ENCODE measurements at regions not wholly inside any gene's neighbourhood (a gene's known extent, or its start where the extent isn't known, plus 50 kb on each side); places are given as distances from the start of the nearest gene placed in this dataset.

GRCh38 chr7:54810401-54810800 is 51.4 kb upstream of the SEC61G start:
- DNase-seq: no peak

DNA sequence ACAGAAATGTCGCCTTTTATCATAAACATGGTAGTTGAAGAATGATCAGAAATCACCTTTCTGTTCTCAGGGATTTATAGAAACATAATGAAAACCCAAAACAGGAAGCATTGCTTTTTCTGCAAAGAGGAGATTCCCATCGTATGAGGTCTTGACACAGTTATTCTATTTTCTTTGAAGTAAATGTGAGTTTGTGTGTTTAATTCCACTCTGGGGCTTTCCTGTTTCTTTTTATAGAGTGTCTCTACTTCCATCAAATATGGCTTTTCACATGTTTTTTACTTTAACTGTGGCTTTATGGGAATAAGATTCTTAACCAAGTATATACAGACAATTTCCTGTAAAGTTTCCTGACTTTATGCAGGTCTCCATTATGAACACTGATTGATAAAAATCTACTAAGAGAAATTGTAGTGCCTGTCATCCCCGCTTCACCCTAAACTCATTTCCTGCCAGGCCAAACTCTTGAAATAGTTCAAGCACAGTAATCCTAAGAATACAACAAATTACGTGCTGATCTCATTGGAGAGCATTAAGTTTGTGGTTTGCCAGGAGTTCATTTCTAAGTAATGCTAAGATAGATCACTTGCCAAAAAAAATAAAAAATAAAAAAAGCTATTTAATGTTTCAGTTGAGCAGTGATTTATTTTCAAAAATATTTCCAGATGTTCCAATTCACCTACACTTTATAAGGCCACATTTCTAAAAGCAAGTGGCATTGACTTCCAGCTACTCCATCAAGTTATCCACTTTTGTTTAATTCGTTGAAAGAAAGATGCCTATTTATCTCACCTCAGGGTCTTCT is 52.2 kb upstream of the SEC61G start:
- DNase-seq: no peak

- DNase-seq: no peak
Measured at GRCh38 chr7:54811846-54812254, 52.8 kb upstream of the SEC61G start.

DNA sequence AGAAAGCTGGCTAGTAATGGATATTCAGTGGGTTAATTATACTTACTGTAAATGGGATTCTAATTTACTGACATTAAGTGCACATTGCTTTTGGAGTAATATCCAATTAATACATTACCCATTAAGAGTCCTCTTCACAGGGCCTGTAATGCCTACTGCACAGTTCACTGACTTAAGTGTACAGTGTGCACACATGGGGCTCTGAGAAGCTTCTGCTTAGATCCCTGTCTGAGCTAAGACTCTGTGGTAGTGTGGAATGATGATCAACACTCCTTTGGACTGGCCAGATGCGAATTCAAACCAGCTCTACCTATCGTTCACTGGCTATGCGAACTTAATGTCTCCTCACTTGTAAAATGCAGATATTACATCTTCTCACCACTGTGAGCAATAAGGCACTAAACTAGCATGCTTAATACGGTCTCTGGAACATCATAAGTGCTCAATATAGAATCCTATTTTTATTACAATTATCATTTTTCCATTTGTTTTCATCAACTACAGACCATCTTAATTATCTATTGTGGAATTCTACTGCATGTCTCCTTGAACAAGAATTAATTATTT is 53.8 kb upstream of the SEC61G start:
- DNase-seq: no peak

GRCh38 chr7:54813398-54813797 is 54.4 kb upstream of the SEC61G start:
- no peak for DNase-seq

GRCh38 chr7:54814401-54814800 is 55.4 kb upstream of the SEC61G start:
- DNase-seq: no peak

- DNase-seq: no peak
Measured at GRCh38 chr7:54817152-54817551, 58.1 kb upstream of the SEC61G start.

- DNase-seq: no peak
Measured at GRCh38 chr7:54823776-54824175, 64.8 kb upstream of the SEC61G start.

GRCh38 chr7:54824655-54825054 is 65.6 kb upstream of the SEC61G start:
- DNase-seq: no peak

DNA sequence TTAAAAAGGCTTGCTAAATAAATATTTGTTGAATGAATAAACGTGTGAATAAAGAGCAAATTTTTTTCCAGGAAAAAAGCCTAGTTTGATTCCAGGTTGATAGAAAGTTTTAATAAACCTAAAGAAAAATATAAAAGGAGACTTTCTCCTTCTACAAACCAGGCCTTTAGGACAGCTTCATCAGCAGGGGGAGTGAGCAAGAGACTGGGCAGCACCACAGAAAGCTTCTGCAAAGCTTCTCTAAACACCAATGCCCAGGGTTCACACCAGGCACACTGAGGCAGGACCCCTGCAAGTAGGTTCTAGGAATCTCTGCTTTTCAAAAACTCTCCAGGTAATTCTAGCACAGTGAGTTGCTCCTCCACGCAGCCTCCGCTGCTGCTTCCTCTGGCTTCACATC is 66.4 kb upstream of the SEC61G start:
- no peak for DNase-seq

DNA sequence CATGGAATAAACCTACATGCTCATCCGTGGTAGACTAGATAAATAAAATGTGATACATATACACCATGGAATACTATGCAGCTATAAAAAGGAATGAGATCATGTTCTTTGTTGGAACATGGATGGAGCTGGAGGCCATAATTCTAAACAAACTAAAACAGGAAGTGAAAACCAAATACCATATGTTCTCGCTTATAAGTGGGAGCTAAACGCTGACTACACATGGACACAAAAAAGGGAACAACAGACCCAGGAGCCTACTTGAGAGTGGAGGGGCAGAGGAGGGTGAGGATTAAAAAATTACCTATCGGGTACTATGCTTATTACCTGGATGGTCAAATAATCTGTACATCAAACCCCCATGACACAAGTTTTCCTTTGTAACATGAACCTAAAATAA is 68.7 kb upstream of the SEC61G start:
- no peak for DNase-seq

GRCh38 chr7:54831046-54831643 is 72.1 kb upstream of the SEC61G start:
- DNase-seq: no peak

DNA sequence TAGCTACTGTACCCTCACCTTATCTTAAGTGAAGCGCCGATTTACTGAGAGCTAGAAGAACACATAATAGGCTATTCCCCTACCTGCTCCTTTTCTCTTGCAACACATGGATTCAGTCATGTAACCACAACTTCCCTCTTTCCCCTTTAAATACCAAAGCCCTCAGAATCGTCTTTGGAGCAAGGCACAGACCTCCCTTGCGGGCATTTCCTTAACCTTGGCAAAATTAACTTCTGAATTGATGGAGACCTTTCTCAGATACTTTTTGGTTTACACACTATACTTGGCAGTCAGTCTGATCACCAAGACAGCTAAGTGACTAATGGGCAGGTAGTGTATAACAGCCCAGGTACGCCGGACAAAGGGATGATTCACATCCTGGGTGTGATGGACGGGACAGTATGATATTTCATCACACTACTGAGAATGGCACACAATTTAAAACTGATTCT is 72.7 kb upstream of the SEC61G start:
- DNase-seq: no peak

DNA sequence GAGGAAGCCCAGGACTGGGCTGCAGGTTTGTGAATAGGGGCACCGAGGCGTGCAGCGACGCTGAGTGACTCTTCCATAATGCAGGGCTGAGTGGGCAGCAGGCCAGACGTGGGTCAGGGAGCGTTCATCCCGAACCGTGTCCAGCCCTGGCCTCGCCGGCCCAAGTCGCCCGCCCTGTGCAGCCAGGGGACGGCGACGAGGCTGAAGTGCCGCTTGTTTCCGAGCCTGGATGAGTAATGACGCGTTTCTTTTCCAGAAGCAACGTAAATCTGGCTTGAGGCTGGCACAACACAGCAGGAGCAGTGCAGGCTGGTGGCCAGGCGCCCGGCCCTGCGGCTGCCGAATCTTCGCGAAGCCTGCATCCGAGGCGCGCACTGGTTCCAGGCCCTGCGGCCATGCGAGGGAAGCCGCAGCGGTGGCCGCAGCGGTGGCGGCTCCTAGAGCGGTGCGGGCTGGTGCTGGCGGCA is 74.0 kb upstream of the SEC61G start:
- no peak for DNase-seq

DNA sequence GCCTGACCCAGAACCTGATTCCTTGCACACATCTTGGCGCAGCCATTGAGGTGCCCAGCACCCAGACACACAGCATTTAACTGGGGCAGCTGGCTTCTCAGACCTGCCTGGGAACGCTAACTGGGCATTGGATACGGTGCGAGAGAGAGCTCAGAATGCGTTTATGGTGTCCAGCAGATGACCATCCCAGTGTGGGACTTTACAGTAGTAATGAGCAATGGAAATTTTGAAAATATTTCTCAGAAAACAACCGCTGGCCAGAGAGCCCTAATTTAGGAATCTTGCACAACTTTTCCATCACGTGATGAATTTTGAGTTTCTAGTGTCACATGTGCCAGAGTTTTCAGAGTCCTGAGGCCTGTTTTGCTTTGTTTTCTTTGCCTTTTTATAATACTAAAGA is 78.2 kb upstream of the SEC61G start:
- DNase-seq: no peak

DNA sequence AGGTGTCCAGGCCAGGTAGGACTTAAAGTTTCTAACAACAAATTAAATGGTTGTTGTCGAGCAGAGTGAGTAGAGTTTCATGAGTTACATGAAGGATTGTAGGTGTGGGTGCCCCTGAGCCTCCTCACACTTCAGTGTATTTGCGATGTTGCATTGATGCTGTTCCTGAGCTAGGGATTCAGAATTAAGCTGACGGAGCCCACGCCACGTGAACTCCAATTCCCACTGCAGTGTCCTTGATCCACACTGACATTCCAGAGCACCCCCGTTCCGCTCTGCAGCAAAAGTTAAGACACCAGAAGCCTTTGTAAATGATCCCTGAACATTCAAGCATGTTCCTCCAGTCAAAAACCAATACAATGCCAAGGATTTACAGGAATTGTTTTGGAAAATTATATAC is 78.8 kb upstream of the SEC61G start:
- no peak for DNase-seq

DNA sequence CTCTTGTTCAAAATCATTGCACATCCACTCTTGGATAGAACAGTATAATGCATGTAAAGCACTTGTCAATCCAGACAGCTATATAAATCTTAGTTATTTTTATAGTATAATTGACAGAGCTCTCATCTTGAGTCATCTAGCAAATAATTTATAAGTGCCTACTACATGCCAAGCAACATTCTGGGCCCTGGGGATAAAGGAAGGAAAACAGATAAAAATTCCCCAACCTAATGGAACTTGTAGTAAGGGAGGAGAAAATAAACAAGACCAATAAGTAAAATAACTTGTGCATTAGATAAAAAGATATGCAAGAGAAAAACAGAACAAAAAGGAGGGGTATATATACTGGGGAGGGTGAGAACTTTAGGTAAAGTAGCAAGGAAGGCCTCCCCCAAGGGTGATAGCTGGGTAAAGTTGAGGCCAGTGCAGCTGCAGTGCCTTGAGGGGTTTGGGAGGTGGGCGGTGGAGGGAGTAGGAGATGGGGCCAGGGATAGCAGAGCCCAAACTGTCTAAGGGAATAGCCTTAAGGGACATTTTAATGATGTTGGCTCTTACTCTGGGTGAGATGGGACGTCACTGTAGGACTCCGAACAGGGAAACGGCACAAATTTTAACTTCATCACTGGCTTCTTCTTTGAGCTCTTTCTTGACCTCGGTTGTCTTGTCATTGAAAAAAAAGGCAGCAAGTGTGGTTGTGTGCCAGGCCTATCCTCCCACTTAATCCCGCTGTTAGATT is 79.3 kb upstream of the SEC61G start:
- DNase-seq: no peak

DNA sequence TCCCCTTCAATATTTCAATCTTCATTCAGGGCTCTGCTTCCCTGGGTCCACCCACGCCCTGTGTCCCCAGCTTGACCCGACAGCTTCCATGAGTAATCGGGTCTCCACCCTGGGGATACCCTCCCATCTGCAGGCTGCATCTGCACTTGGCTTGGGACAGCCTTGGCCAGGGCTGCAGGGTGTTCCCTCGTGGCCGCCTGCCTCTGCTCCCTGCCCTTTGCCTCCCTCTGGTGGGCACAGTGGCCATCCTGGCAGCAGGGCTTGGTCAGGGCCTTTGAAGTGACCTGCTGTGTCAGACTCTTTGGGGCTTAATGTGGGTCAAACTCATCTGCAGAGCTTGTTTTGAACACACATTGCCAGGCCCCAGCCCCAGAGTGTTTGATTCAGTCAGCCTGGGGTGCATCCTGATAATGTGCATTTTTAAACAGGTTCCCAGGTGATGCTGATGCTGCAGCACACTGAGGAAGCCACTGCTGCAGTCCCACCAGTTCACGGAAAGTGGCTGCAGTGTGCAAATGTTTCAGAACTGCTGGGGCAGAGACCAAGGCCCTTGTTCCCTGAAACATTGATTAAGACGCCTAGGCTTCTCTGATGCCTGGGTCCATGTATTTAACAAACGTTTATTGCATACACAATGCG is 80.7 kb upstream of the SEC61G start:
- no peak for DNase-seq

- no peak for DNase-seq
Measured at GRCh38 chr7:54841772-54842697, 83.0 kb upstream of the SEC61G start.

- no peak for DNase-seq
Measured at GRCh38 chr7:54843841-54844355, 84.9 kb upstream of the SEC61G start.

GRCh38 chr7:54846273-54846672 is 87.3 kb upstream of the SEC61G start:
- no peak for DNase-seq
